Heart left ventricle (tissue), 16 donors: ENCODE measurements at regions not wholly inside any gene's neighbourhood (a gene's known extent, or its start where the extent isn't known, plus 50 kb on each side); places are given as distances from the start of the nearest gene placed in this dataset.

ENCODE experiments used
- ATAC-seq, 4 donors: fragments of 200-7000 bp; cut with Tn5 transposase; one replicate each; pipeline ENCODE4 v1.9.1; 2020 to 2022; ENCODE audit warnings: moderate library complexity in 4 of 4, mild to moderate bottlenecking in 3 of 4, moderate number of reproducible peaks in 1 of 4
- DNase-seq, 5 donors: peaks; one replicate each; pipeline ENCODE4 v3.0.0-alpha.2; 2020
- H3K27ac ChIP-seq, 12 donors: fragments of 200-600 bp; sonication (generic) in 4 of 12; one replicate each; pipeline versions ENCODE4 v1.5.0 to v1.8.0; 2016 to 2022; ENCODE audit warnings: mild to moderate bottlenecking in 2 of 12
- H3K27me3 ChIP-seq, 9 donors: fragments of 200-600 bp; sonication (generic) in 2 of 9; one replicate each; pipeline versions ENCODE4 v1.5.1 to v1.8.0; 2016 to 2022; ENCODE audit warnings: mild to moderate bottlenecking in 3 of 9
- H3K36me3 ChIP-seq, 9 donors: fragments of 200-600 bp; sonication (generic) in 2 of 9; one replicate each; pipeline versions ENCODE4 v1.5.0 to v1.8.0; 2018 to 2022; ENCODE audit warnings: mild to moderate bottlenecking in 2 of 9
- H3K4me1 ChIP-seq, 12 donors: fragments of 200-600 bp; sonication (generic) in 4 of 12; one replicate each; pipeline versions ENCODE4 v1.5.0 to v1.8.0; 2016 to 2022; ENCODE audit warnings: mild to moderate bottlenecking in 3 of 12
- H3K4me3 ChIP-seq, 12 donors: fragments of 200-600 bp; sonication (generic) in 4 of 12; one replicate each; pipeline versions ENCODE4 v1.5.0 to v1.8.0; 2017 to 2022; ENCODE audit warnings: mild to moderate bottlenecking in 9 of 12, moderate library complexity in 4 of 12
- H3K9me3 ChIP-seq, 12 donors: fragments of 200-600 bp; sonication (generic) in 4 of 12; one replicate each; pipeline versions ENCODE4 v1.5.0 to v1.8.0; 2016 to 2022; ENCODE audit warnings: mild to moderate bottlenecking in 1 of 12
- POLR2A ChIP-seq, 2 donors: fragments of 450-650 bp; IDR thresholded peaks; one replicate each; pipeline ENCODE4 v1.6.1; 2017; ENCODE audit warnings: antibody characterized with exemption in 2 of 2, mild to moderate bottlenecking in 2 of 2, moderate library complexity in 2 of 2
- WGBS, 4 donors: extraction: QIAGEN DNeasy Blood & Tissue Kit in 2 of 4; methylation state at CpG; one replicate each; pipeline versions ENCODE4 v1.1.5 to v1.1.7; 2013 to 2018; 5-methylcytosine and 5-hydroxymethylcytosine counted together
- intact Hi-C, 10 donors: fragments of 100-400 bp; cut with DNase I; formaldehyde crosslinking; loops; one replicate each; pipeline versions ENCODE4 v1.11.1 to v1.14.2; 2022
- TF ChIP-seq, protein P1 (sequence below), 12 donors: fragments of 200-600 bp; sonication (generic) in 4 of 12; IDR thresholded peaks; one replicate each; pipeline versions ENCODE4 v1.5.0 to v1.8.0; 2018 to 2022; ENCODE audit warnings: antibody characterized with exemption in 12 of 12, mild to moderate bottlenecking in 5 of 12
- donor health status: ischemic (EF 13 %, LVEDD 7.1; RV severe dilation, severe dysfunction).
- donor health status: healthy with polysubstance abuse.
- donor health status: DM: no; HTN: yes; CAD: no.
- donor health status: DM: no; HTN: no; CAD: no.
- donor health status: ischemic (EF 25% LVEDD 6.9; RV normal size, moderate dysfunction).
- donor health status: ischemic (EF 25% LVEDD 5.7; RV mildly dilated, moderate dysfunction).
- donor health status: healthy.
- donor health status: DM: yes; HTN: yes; CAD: no.
- donor health status: ischemic (EF 35%, LVEDD 5.7; RV mildly dilated, moderate dysfunction).
- donor health status: nonischemic (EF 11% LVEDD 7.7; RV severe dilation, severe dysfunction).
- donor health status: DM: yes; HTN: yes; CAD: no.
- donor health status: PGD.
- donor health status: ischemic (EF 29% LVEDD 5.4; RV normal size, mild dysfunction).
- donor health status: nonischemic (EF 23%, LVEDD 6.1; RV moderate dilation, normal function).

- H3K27ac ChIP-seq = no peak overlapping the region
- ATAC-seq (no peak), DNase-seq (no peak)
- H3K9me3 ChIP-seq = peaks cover 0 to 4% (median 0%) of the 10 kb centered on the region in 12 donors
- intact Hi-C loops = no loop called here
- TF ChIP-seq POLR2A (IDR thresholded peaks at IDR 0.05) = no peak
- TF ChIP-seq, protein P1, sequence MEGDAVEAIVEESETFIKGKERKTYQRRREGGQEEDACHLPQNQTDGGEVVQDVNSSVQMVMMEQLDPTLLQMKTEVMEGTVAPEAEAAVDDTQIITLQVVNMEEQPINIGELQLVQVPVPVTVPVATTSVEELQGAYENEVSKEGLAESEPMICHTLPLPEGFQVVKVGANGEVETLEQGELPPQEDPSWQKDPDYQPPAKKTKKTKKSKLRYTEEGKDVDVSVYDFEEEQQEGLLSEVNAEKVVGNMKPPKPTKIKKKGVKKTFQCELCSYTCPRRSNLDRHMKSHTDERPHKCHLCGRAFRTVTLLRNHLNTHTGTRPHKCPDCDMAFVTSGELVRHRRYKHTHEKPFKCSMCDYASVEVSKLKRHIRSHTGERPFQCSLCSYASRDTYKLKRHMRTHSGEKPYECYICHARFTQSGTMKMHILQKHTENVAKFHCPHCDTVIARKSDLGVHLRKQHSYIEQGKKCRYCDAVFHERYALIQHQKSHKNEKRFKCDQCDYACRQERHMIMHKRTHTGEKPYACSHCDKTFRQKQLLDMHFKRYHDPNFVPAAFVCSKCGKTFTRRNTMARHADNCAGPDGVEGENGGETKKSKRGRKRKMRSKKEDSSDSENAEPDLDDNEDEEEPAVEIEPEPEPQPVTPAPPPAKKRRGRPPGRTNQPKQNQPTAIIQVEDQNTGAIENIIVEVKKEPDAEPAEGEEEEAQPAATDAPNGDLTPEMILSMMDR (IDR thresholded peaks at IDR 0.05) = no peak
- H3K36me3 ChIP-seq = no peaks in the 10 kb centered on the region
- no peaks in the 10 kb centered on the region for H3K4me1 ChIP-seq
- no peak overlapping the region for H3K4me3 ChIP-seq
- H3K27me3 ChIP-seq = no peaks in the 10 kb centered on the region
- WGBS, 4 donors = 96 to 100% (median 98%) methylated on average over 1 of the region's 1 CpG
Observed at GRCh38 chr12:22794017-22794416, 169.0 kb downstream of the ETNK1 start.

DNA sequence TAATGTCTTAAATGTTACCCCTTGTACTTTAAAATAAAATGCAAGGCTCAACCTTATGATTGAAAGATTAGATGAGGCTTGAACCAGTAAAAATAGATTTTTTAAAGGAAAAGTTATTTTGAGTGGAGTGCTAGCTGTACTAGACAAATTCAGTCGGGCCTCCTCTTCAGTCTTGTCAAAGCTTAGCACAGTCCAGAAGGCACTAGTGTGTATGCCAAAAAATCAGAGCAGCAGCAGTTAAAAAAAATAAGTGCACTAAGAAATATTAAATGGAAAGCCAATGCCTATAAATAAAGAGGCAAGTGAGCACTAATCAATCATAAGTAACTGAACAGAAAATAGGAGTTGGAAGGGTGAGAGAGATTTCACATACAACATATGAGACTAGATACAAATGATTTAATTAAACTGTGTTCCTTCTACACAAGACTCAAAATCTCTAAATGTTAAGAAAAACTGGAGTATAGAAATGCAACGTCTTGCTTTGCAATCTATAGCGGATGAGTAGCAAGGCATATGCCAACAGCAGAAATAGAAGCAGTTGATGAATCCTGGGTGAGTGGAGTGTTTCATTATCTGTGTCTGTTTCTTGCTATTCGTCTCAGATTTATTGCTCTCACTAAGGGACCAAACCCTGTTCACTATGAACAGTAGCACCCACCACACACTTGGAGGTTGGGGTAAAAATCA lies 172.1 kb downstream of the ETNK1 start:
- no peak overlapping the region for H3K27ac ChIP-seq
- H3K36me3 ChIP-seq = no peaks in the 10 kb centered on the region
- no peaks in the 10 kb centered on the region for H3K9me3 ChIP-seq
- H3K27me3 ChIP-seq = no peaks in the 10 kb centered on the region
- no peak for TF ChIP-seq POLR2A (IDR thresholded peaks at IDR 0.05)
- TF ChIP-seq, protein P1 (IDR thresholded peaks at IDR 0.05) = no peak
- no peaks in the 10 kb centered on the region for H3K4me1 ChIP-seq
- intact Hi-C loops = no loop called here
- ATAC-seq (no peak), DNase-seq (no peak)
- WGBS, 4 donors = 62 to 71% (median 67%) methylated on average over 4 of the region's 4 CpGs
- H3K4me3 ChIP-seq = no peak overlapping the region

DNA sequence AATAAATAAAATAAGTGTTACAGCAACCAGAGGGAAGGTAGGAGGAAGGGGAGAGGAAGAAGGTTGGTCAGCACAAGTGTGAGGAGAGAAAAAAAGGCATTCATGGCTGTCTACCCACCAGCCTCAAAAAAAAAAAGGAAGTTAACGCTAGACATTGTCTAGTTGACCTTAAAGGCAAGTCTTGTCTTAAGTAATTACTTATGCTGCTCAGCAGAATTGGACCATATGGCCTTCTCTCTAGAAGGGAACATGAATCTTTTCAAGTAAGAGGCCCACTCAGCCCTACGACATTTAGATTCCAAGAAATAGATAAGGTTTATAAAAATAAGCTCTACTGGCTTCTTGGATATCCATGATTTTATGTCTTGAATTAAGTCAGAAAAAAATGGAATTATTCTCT lies 172.7 kb downstream of the ETNK1 start:
- Histone ChIP-seq H3K27ac (no peak overlapping the region), H3K9me3 (no peaks in the 10 kb centered on the region), H3K4me3 (no peak overlapping the region), H3K27me3 (no peaks in the 10 kb centered on the region), H3K4me1 (no peaks in the 10 kb centered on the region), H3K36me3 (no peaks in the 10 kb centered on the region)
- 47 to 56% (median 55%) methylated on average over 2 of the region's 2 CpGs for WGBS, 4 donors
- intact Hi-C loops = no loop called here
- ATAC-seq (no peak), DNase-seq (no peak)
- TF ChIP-seq, protein P1 (IDR thresholded peaks at IDR 0.05) = no peak
- no peak for TF ChIP-seq POLR2A (IDR thresholded peaks at IDR 0.05)

DNA sequence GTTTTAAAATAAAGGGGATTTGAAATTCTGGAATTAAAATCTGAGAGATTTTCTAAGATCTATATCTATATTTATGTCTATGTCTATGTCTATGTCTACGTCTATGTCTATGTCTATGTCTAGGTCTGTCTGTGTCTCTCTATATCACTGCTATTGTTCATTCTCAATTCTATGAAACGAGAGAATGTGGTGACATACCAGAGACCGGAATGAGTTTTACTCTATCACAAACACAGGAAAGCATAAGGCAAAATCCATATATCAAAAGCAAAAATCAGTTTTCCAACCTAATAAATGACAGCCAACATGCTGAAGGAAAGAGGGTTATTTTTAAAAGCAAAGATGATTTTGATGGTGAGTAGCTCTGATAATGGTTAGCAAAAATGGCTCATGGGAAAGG lies 173.1 kb downstream of the ETNK1 start:
- H3K36me3 ChIP-seq = no peaks in the 10 kb centered on the region
- no peak overlapping the region for H3K4me3 ChIP-seq
- no peak overlapping the region for H3K27ac ChIP-seq
- no peak for TF ChIP-seq POLR2A (IDR thresholded peaks at IDR 0.05)
- TF ChIP-seq, protein P1 (IDR thresholded peaks at IDR 0.05) = no peak
- DNase-seq (no peak), ATAC-seq (no peak)
- no peaks in the 10 kb centered on the region for H3K9me3 ChIP-seq
- H3K4me1 ChIP-seq = no peaks in the 10 kb centered on the region
- no peaks in the 10 kb centered on the region for H3K27me3 ChIP-seq
- 73 to 85% (median 77%) methylated on average over 3 of the region's 3 CpGs for WGBS, 4 donors
- intact Hi-C loops = no loop called here
